GM12892 (cell line): ENCODE measurements at regions not wholly inside any gene's neighbourhood (a gene's known extent, or its start where the extent isn't known, plus 50 kb on each side); places are given as distances from the start of the nearest gene placed in this dataset.

ENCODE experiments used
- POLR2A ChIP-seq: IDR thresholded peaks from 2 replicates; pipeline ENCODE4 v1.6.1; 2011; ENCODE audit warnings: low read depth, low read length, control low read depth
- POLR2AphosphoS5 ChIP-seq: IDR thresholded peaks from 2 replicates; pipeline ENCODE4 v1.6.1; 2011; ENCODE audit warnings: low read depth, low read length, control low read depth
- TAF1 ChIP-seq: IDR thresholded peaks from 2 replicates; pipeline ENCODE4 v1.6.1; 2011; ENCODE audit warnings: low read depth, mild to moderate bottlenecking, control low read depth, low read length, borderline replicate concordance

DNA sequence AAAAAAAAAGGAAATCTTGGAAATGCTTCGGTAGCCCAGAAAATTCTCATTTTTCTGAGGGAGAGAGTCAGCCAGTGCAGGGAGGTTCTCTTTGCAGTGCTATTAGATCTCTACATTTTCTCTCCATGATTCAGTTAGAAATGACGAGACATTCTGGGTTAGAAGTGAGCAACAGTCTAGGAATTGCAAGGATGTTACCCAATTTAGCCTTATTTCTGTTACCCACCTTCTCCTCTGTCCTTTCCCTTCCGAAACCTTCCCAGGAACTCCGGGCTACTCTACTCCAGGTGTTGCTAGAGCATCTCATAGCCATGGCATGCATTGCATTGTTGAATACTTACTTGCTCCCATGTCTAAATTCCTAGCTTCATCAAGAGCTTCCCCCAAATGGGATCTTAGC is 106.8 kb downstream of the EDEM1 start:
- TF ChIP-seq POLR2AphosphoS5, result no peak
- no peak for TF ChIP-seq TAF1
- TF ChIP-seq POLR2A, result no peak
